ENCODE measurements at regions not wholly inside any gene's neighbourhood (a gene's known extent, or its start where the extent isn't known, plus 50 kb on each side); places are given as distances from the start of the nearest gene placed in this dataset.
"Not testable (repeated sequence)": the region's sequence is repeated elsewhere in the genome, so short reads cannot be mapped to it uniquely, and the experiment has no call there.

DNA sequence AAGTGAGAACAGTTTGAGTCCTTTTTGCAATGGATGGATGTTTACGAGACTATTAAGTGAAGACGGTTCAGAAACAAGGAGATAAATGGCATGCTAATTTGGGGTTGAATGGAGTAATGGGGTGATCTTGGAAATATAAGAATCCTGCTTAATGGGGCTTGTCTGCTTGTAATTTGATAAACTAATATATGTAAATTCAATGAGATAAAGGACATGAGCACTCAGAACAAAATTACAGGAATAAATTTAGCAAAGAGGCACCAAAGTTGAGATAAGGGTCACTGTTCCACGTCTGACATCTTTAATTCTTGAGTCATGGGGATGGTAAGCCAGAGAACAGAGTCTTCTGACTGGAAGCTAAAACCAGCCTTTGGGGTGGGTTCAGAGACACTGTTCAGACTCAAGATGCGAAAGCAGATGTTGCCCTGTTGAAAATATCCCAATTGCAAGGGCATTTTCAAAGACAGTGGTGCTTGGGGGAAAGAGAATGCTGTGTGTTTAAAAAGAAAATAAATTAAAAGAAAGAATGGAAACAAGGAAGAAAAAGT lies 67.8 kb upstream of the CHRNB4 start:
- H3K4me1 ChIP-seq (ENCODE audit: control insufficient read depth in 1 of 2, insufficient read depth in 2 of 2, low read length in 2 of 2) = peaks cover 0 to 4% of the 10 kb centered on the region in 2 donors
- peaks cover 5 to 15% of the 10 kb centered on the region in 2 donors for H3K27me3 ChIP-seq (ENCODE audit: control insufficient read depth in 1 of 2, insufficient read depth in 2 of 2, low read length in 2 of 2)
- H3K36me3 ChIP-seq (ENCODE audit: control insufficient read depth in 1 of 2, insufficient read depth in 2 of 2, low read length in 2 of 2) = no peaks in the 10 kb centered on the region
- H3K9me3 ChIP-seq (ENCODE audit: control insufficient read depth in 1 of 2, low read length in 2 of 2) = no peaks in the 10 kb centered on the region
- H3K27ac ChIP-seq (ENCODE audit: low read depth, low read length) = no peak overlapping the region
- H3K9ac ChIP-seq (ENCODE audit: low read depth in 1 of 2, low read length in 2 of 2) = no peak overlapping the region
- H3K4me3 ChIP-seq (ENCODE audit: low read depth in 1 of 2, low read length in 2 of 2) = peak overlapping the region in 1 of 2 donors; percentile 36

GRCh38 chr15:78706481-78707235 lies 65.6 kb upstream of the CHRNB4 start:
- not testable (repeated sequence) for H3K9me3 ChIP-seq (ENCODE audit: control insufficient read depth in 1 of 2, low read length in 2 of 2); H3K27ac ChIP-seq (ENCODE audit: low read depth, low read length); H3K36me3 ChIP-seq (ENCODE audit: control insufficient read depth in 1 of 2, insufficient read depth in 2 of 2, low read length in 2 of 2); H3K4me1 ChIP-seq (ENCODE audit: control insufficient read depth in 1 of 2, insufficient read depth in 2 of 2, low read length in 2 of 2); H3K4me3 ChIP-seq (ENCODE audit: low read depth in 1 of 2, low read length in 2 of 2); H3K9ac ChIP-seq (ENCODE audit: low read depth in 1 of 2, low read length in 2 of 2)
- peaks cover 5 to 15% of the 10 kb centered on the region in 2 donors for H3K27me3 ChIP-seq (ENCODE audit: control insufficient read depth in 1 of 2, insufficient read depth in 2 of 2, low read length in 2 of 2)

GRCh38 chr15:78703334-78704056 lies 62.5 kb upstream of the CHRNB4 start:
- not testable (repeated sequence) for H3K9ac ChIP-seq (ENCODE audit: low read depth in 1 of 2, low read length in 2 of 2)

DNA sequence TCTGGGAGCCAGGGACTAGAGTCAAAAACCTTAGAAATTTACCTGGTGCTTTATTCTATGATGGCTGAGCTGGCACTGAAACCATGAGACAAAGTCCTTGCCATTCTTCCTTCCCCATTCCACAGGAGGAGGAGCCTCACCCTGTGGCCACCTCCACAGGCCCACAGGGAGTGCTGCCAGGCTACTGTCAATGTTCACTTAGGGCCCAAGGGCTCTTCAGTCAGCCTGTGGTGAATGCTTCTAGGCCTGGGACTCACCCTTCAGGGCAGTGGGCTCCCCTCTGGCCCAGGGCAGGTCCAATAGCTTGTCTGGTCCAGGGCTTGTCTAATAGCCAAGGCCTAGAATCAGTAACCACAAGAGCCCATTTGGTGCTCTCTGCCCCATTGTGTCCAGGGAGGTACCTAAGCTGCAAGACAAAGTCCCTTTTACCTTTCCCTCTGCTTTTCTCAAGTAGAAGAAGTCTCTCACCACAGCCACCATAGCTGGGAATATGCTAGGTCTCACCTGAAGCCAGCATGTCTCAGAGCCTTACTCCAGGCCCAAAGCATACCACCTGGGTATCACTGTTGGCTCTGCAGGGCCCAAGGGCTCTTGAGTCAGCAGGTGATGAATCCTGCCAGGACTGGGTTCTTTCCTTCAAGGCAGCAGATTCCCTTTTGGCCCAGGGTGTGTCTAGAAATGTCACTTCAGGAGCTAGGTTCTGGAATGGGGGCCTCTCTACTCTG lies 61.8 kb upstream of the CHRNB4 start:
- Histone ChIP-seq H3K4me3 (ENCODE audit: low read depth in 1 of 2, low read length in 2 of 2) (no peak overlapping the region), H3K36me3 (ENCODE audit: control insufficient read depth in 1 of 2, insufficient read depth in 2 of 2, low read length in 2 of 2) (no peaks in the 10 kb centered on the region), H3K27ac (ENCODE audit: low read depth, low read length) (no peak overlapping the region)

More at GRCh38 chr15:78703334-78704056, 62.5 kb upstream of the CHRNB4 start:
- not testable (repeated sequence) for H3K36me3 ChIP-seq (ENCODE audit: control insufficient read depth in 1 of 2, insufficient read depth in 2 of 2, low read length in 2 of 2); H3K9me3 ChIP-seq (ENCODE audit: control insufficient read depth in 1 of 2, low read length in 2 of 2); H3K27me3 ChIP-seq (ENCODE audit: control insufficient read depth in 1 of 2, insufficient read depth in 2 of 2, low read length in 2 of 2); H3K4me1 ChIP-seq (ENCODE audit: control insufficient read depth in 1 of 2, insufficient read depth in 2 of 2, low read length in 2 of 2); H3K4me3 ChIP-seq (ENCODE audit: low read depth in 1 of 2, low read length in 2 of 2); H3K27ac ChIP-seq (ENCODE audit: low read depth, low read length)

GRCh38 chr15:78697449-78697848 lies 56.4 kb upstream of the CHRNB4 start:
- H3K27ac ChIP-seq (ENCODE audit: low read depth, low read length) = no peak overlapping the region
- no peaks in the 10 kb centered on the region for H3K36me3 ChIP-seq (ENCODE audit: control insufficient read depth in 1 of 2, insufficient read depth in 2 of 2, low read length in 2 of 2)
- no peaks in the 10 kb centered on the region for H3K4me1 ChIP-seq (ENCODE audit: control insufficient read depth in 1 of 2, insufficient read depth in 2 of 2, low read length in 2 of 2)
- no peak overlapping the region for H3K4me3 ChIP-seq (ENCODE audit: low read depth in 1 of 2, low read length in 2 of 2)
- no peaks in the 10 kb centered on the region for H3K9me3 ChIP-seq (ENCODE audit: control insufficient read depth in 1 of 2, low read length in 2 of 2)
- H3K9ac ChIP-seq (ENCODE audit: low read depth in 1 of 2, low read length in 2 of 2) = no peak overlapping the region
- no peaks in the 10 kb centered on the region for H3K27me3 ChIP-seq (ENCODE audit: control insufficient read depth in 1 of 2, insufficient read depth in 2 of 2, low read length in 2 of 2)

More for the DNA sequence above, 61.8 kb upstream of the CHRNB4 start:
- no peaks in the 10 kb centered on the region for H3K9me3 ChIP-seq (ENCODE audit: control insufficient read depth in 1 of 2, low read length in 2 of 2)
- H3K27me3 ChIP-seq (ENCODE audit: control insufficient read depth in 1 of 2, insufficient read depth in 2 of 2, low read length in 2 of 2) = peaks cover 5% of the 10 kb centered on the region in 2 donors
- H3K9ac ChIP-seq (ENCODE audit: low read depth in 1 of 2, low read length in 2 of 2) = no peak overlapping the region
- H3K4me1 ChIP-seq (ENCODE audit: control insufficient read depth in 1 of 2, insufficient read depth in 2 of 2, low read length in 2 of 2) = no peaks in the 10 kb centered on the region

DNA sequence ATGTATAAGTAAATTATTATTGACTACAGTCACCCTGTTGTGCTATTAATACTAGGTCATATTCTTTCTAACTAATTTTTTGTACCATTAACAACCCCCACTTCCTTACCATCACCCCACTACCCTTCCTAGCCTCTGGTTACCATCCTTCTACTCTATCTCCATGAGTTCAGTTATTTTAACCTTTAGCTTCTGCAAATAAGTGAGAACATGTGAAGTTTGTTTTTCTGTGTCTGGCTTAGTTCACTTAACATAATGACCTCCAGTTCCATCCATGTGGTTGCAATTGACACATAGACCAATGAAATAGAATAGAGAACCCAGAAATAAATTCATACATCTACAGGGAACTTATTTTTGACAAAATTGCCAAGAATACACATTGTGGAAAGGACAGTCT lies 55.4 kb upstream of the CHRNB4 start:
- Histone ChIP-seq H3K36me3 (ENCODE audit: control insufficient read depth in 1 of 2, insufficient read depth in 2 of 2, low read length in 2 of 2) (no peaks in the 10 kb centered on the region), H3K27ac (ENCODE audit: low read depth, low read length) (no peak overlapping the region), H3K4me1 (ENCODE audit: control insufficient read depth in 1 of 2, insufficient read depth in 2 of 2, low read length in 2 of 2) (no peaks in the 10 kb centered on the region), H3K27me3 (ENCODE audit: control insufficient read depth in 1 of 2, insufficient read depth in 2 of 2, low read length in 2 of 2) (no peaks in the 10 kb centered on the region), H3K9ac (ENCODE audit: low read depth in 1 of 2, low read length in 2 of 2) (no peak overlapping the region), H3K9me3 (ENCODE audit: control insufficient read depth in 1 of 2, low read length in 2 of 2) (no peaks in the 10 kb centered on the region), H3K4me3 (ENCODE audit: low read depth in 1 of 2, low read length in 2 of 2) (no peak overlapping the region)

DNA sequence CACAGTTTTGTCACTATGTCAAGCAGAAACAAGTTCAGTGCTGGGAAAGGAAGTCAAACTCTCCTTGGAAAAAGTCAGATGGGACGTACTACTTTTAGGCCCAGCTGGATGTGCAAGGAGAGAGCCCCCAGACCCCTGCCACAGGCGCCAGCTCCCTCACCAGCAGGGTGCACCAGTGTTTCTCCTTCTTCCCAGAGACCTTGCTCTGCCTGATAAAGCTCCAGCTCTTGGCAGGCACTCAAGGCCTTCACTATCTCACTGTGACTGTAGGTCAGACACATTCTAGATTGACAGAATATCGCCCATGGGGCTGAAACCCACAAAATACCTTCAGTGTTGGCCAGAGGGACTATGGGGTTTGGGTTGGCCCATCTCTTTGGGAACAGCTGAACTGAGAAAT lies 54.8 kb upstream of the CHRNB4 start:
- Histone ChIP-seq H3K9me3 (ENCODE audit: control insufficient read depth in 1 of 2, low read length in 2 of 2) (no peaks in the 10 kb centered on the region), H3K36me3 (ENCODE audit: control insufficient read depth in 1 of 2, insufficient read depth in 2 of 2, low read length in 2 of 2) (no peaks in the 10 kb centered on the region), H3K9ac (ENCODE audit: low read depth in 1 of 2, low read length in 2 of 2) (no peak overlapping the region), H3K4me3 (ENCODE audit: low read depth in 1 of 2, low read length in 2 of 2) (no peak overlapping the region), H3K27me3 (ENCODE audit: control insufficient read depth in 1 of 2, insufficient read depth in 2 of 2, low read length in 2 of 2) (no peaks in the 10 kb centered on the region), H3K27ac (ENCODE audit: low read depth, low read length) (no peak overlapping the region), H3K4me1 (ENCODE audit: control insufficient read depth in 1 of 2, insufficient read depth in 2 of 2, low read length in 2 of 2) (no peaks in the 10 kb centered on the region)

- no peaks in the 10 kb centered on the region for H3K36me3 ChIP-seq (ENCODE audit: control insufficient read depth in 1 of 2, insufficient read depth in 2 of 2, low read length in 2 of 2)
- no peak overlapping the region for H3K4me3 ChIP-seq (ENCODE audit: low read depth in 1 of 2, low read length in 2 of 2)
- no peak overlapping the region for H3K27ac ChIP-seq (ENCODE audit: low read depth, low read length)
- no peak overlapping the region for H3K9ac ChIP-seq (ENCODE audit: low read depth in 1 of 2, low read length in 2 of 2)
- no peaks in the 10 kb centered on the region for H3K4me1 ChIP-seq (ENCODE audit: control insufficient read depth in 1 of 2, insufficient read depth in 2 of 2, low read length in 2 of 2)
- H3K27me3 ChIP-seq (ENCODE audit: control insufficient read depth in 1 of 2, insufficient read depth in 2 of 2, low read length in 2 of 2) = no peaks in the 10 kb centered on the region
- no peaks in the 10 kb centered on the region for H3K9me3 ChIP-seq (ENCODE audit: control insufficient read depth in 1 of 2, low read length in 2 of 2)
Observed at GRCh38 chr15:78695046-78695671, 54.1 kb upstream of the CHRNB4 start.

- H3K36me3 ChIP-seq (ENCODE audit: control insufficient read depth in 1 of 2, insufficient read depth in 2 of 2, low read length in 2 of 2) = no peaks in the 10 kb centered on the region
- no peak overlapping the region for H3K9ac ChIP-seq (ENCODE audit: low read depth in 1 of 2, low read length in 2 of 2)
- no peaks in the 10 kb centered on the region for H3K9me3 ChIP-seq (ENCODE audit: control insufficient read depth in 1 of 2, low read length in 2 of 2)
- no peak overlapping the region for H3K27ac ChIP-seq (ENCODE audit: low read depth, low read length)
- no peaks in the 10 kb centered on the region for H3K4me1 ChIP-seq (ENCODE audit: control insufficient read depth in 1 of 2, insufficient read depth in 2 of 2, low read length in 2 of 2)
- no peaks in the 10 kb centered on the region for H3K27me3 ChIP-seq (ENCODE audit: control insufficient read depth in 1 of 2, insufficient read depth in 2 of 2, low read length in 2 of 2)
- no peak overlapping the region for H3K4me3 ChIP-seq (ENCODE audit: low read depth in 1 of 2, low read length in 2 of 2)
Observed at GRCh38 chr15:78691851-78692421, 50.9 kb upstream of the CHRNB4 start.
